Breast epithelium (tissue), 4 donors: ENCODE measurements at regions not wholly inside any gene's neighbourhood (a gene's known extent, or its start where the extent isn't known, plus 50 kb on each side); places are given as distances from the start of the nearest gene placed in this dataset.

Experiments used
- DNase-seq, 2 donors: peaks; one replicate each; pipeline ENCODE4 v3.0.0-alpha.2; 2019; ENCODE audit warnings: low spot score in 2 of 2
- H3K27ac ChIP-seq, 2 donors: fragments of 200-600 bp; sonication (generic) in 1 of 2; one replicate each; pipeline ENCODE4 v1.5.1; 2016 to 2019; ENCODE audit warnings: mild to moderate bottlenecking in 1 of 2
- H3K27me3 ChIP-seq, 2 donors: fragments of 200-600 bp; sonication (generic) in 1 of 2; one replicate each; pipeline versions ENCODE4 v1.5.1 to v1.6.0; 2017 to 2019; ENCODE audit warnings: control low read depth in 1 of 2, mild to moderate bottlenecking in 1 of 2
- H3K36me3 ChIP-seq: fragments of 200-600 bp; one replicate; pipeline ENCODE4 v1.5.1; 2019
- H3K4me1 ChIP-seq, 2 donors: fragments of 200-600 bp; sonication (generic); one replicate each; pipeline ENCODE4 v1.5.1; 2016 to 2019; ENCODE audit warnings: control low read depth in 1 of 2
- H3K4me3 ChIP-seq, 3 donors: fragments of 200-600 bp; sonication (generic); 1 replicate in 2 of 3; 2 replicates in 1 of 3; pipeline ENCODE4 v1.5.1; 2016 to 2019; ENCODE audit warnings: mild to moderate bottlenecking in 3 of 3, moderate library complexity in 2 of 3
- H3K9me3 ChIP-seq, 2 donors: fragments of 200-600 bp; sonication (generic) in 1 of 2; one replicate each; pipeline ENCODE4 v1.5.1; 2016 to 2019; ENCODE audit warnings: control low read depth in 1 of 2
- CTCF ChIP-seq, 3 donors: fragments of 450-650 bp; IDR thresholded peaks; one replicate each; pipeline ENCODE4 v1.5.1; 2016 to 2017; ENCODE audit warnings: antibody characterized with exemption in 3 of 3, mild to moderate bottlenecking in 3 of 3, moderate library complexity in 3 of 3
- POLR2A ChIP-seq: fragments of 450-650 bp; IDR thresholded peaks from one replicate; pipeline ENCODE4 v1.6.1; 2016; ENCODE audit warnings: antibody characterized with exemption, mild to moderate bottlenecking, moderate library complexity
- POLR2AphosphoS5 ChIP-seq, 3 donors: sonication (generic); formaldehyde crosslinking; IDR thresholded peaks; one replicate each; pipeline ENCODE4 v1.6.1; 2017; ENCODE audit warnings: antibody characterized with exemption in 3 of 3
- intact Hi-C: fragments of 100-400 bp; cut with DNase I; formaldehyde crosslinking; loops from one replicate; pipeline ENCODE4 v1.15.1; 2023; ENCODE audit warnings: low total_unique reads

GRCh38 chr1:232872284-232872683 lies 67.1 kb downstream of the MAP10 start:
- intact Hi-C loops = no loop called here
- peaks cover 0 to 7% of the 10 kb centered on the region in 2 donors for H3K4me1 ChIP-seq
- no peaks in the 10 kb centered on the region for H3K27me3 ChIP-seq
- TF ChIP-seq CTCF (IDR thresholded peaks at IDR 0.05) (no peak), POLR2AphosphoS5 (IDR thresholded peaks at IDR 0.05) (no peak), POLR2A (no peak)
- no peaks in the 10 kb centered on the region for H3K9me3 ChIP-seq
- no peak overlapping the region for H3K4me3 ChIP-seq
- H3K27ac ChIP-seq = no peak overlapping the region
- H3K36me3 ChIP-seq = no peaks in the 10 kb centered on the region
- DNase-seq = no peak

DNA sequence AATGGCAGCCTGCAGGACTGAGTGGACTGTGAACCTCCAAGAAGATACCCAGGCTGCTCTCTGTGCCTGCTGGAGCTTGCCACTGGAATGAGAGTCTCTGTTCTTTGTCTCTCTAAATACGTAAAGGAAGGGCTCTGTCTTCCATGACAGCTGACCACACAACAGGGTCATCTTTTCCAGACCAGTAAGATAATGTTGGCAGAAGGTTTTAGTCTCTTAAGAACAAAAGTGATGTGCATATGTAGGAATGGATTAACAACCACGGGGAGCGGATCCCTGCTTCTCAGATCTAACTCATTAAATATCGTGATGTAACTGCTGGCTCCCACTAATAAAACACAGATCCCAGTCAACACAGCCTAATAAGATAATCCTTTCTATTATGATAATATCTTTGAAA lies 67.5 kb downstream of the MAP10 start:
- no peak for TF ChIP-seq POLR2A
- no peak for TF ChIP-seq POLR2AphosphoS5 (IDR thresholded peaks at IDR 0.05)
- TF ChIP-seq CTCF (IDR thresholded peaks at IDR 0.05) = no peak
- Histone ChIP-seq H3K4me1 (peaks cover 0 to 7% of the 10 kb centered on the region in 2 donors), H3K27me3 (no peaks in the 10 kb centered on the region), H3K4me3 (no peak overlapping the region), H3K36me3 (no peaks in the 10 kb centered on the region), H3K27ac (no peak overlapping the region), H3K9me3 (no peaks in the 10 kb centered on the region)
- intact Hi-C loops = no loop called here
- DNase-seq = no peak

GRCh38 chr1:232873412-232873811 lies 68.2 kb downstream of the MAP10 start:
- DNase-seq = no peak
- Histone ChIP-seq H3K27ac (no peak overlapping the region), H3K4me1 (peaks cover 0 to 7% of the 10 kb centered on the region in 2 donors), H3K4me3 (no peak overlapping the region), H3K36me3 (no peaks in the 10 kb centered on the region), H3K27me3 (no peaks in the 10 kb centered on the region), H3K9me3 (no peaks in the 10 kb centered on the region)
- intact Hi-C loops = no loop called here
- TF ChIP-seq POLR2A (no peak), POLR2AphosphoS5 (IDR thresholded peaks at IDR 0.05) (no peak), CTCF (IDR thresholded peaks at IDR 0.05) (no peak)

DNA sequence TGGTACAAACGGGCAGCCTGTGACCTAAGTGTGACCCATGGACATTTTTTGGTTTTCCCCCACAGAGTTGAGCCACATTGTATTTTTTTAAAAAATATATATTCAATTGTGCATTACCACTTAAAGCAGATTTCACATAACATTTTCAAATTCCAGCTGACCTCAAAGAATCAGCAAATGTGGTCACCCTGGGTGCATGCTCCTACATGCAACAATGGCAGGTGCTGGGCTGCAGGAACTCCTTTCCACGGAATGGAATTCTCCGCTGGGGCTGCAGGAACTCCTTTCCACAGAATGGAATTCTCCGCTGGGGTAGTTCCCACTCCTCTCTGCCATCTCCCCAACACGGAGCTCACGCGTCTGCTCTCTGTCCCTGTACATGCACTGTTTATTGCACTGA lies 68.7 kb downstream of the MAP10 start:
- Histone ChIP-seq H3K9me3 (no peaks in the 10 kb centered on the region), H3K4me3 (no peak overlapping the region), H3K27ac (no peak overlapping the region), H3K27me3 (no peaks in the 10 kb centered on the region), H3K4me1 (peaks cover 0 to 5% of the 10 kb centered on the region in 2 donors), H3K36me3 (no peaks in the 10 kb centered on the region)
- DNase-seq = no peak
- TF ChIP-seq POLR2AphosphoS5 (IDR thresholded peaks at IDR 0.05) (no peak), POLR2A (no peak), CTCF (IDR thresholded peaks at IDR 0.05) (no peak)
- intact Hi-C loops = no loop called here

GRCh38 chr1:232875536-232875935 lies 70.3 kb downstream of the MAP10 start:
- no peak for TF ChIP-seq POLR2AphosphoS5 (IDR thresholded peaks at IDR 0.05)
- TF ChIP-seq POLR2A = no peak
- no peak for TF ChIP-seq CTCF (IDR thresholded peaks at IDR 0.05)
- intact Hi-C loops = no loop called here
- H3K9me3 ChIP-seq = no peaks in the 10 kb centered on the region
- no peak overlapping the region for H3K27ac ChIP-seq
- H3K4me3 ChIP-seq = no peak overlapping the region
- H3K36me3 ChIP-seq = no peaks in the 10 kb centered on the region
- no peaks in the 10 kb centered on the region for H3K27me3 ChIP-seq
- H3K4me1 ChIP-seq = no peaks in the 10 kb centered on the region
- DNase-seq = no peak
